PC-9 (cell line): ENCODE measurements at regions not wholly inside any gene's neighbourhood (a gene's known extent, or its start where the extent isn't known, plus 50 kb on each side); places are given as distances from the start of the nearest gene placed in this dataset.
A peak's percentile ranks its signal among the peaks of the same experiment; 100 is the strongest.
"Not testable (repeated sequence)": the region's sequence is repeated elsewhere in the genome, so short reads cannot be mapped to it uniquely, and the experiment has no call there.

Source experiments
- BruUV-seq: library from RNA; stranded (reverse); fragments of 400-500 nt; replicated peaks from 2 replicates; lab custom pipeline; 2021; lab: Mats Ljungman, UMichigan
- CTCF ChIA-PET: fragments of 300-600 bp; sonication (Branson Sonifier 250); formaldehyde crosslinking; loops from one replicate; lab custom pipeline; 2022; ENCODE audit warnings: antibody characterized with exemption; lab: Charles Lee
- POLR2A ChIA-PET: fragments of 300-600 bp; sonication (Branson Sonifier 250); formaldehyde crosslinking; loops from one replicate; lab custom pipeline; 2022; ENCODE audit warnings: antibody characterized with exemption; ENCODE audit not compliant: unreplicated experiment; lab: Charles Lee
- DNase-seq, 2 experiments: peaks; one replicate each; pipeline versions ENCODE4 v3.0.0 to v3.0.0-alpha.2; 2015 to 2022; ENCODE audit warnings: mixed read lengths in 1 of 2
- H2AFZ ChIP-seq: fragments of 200-600 bp; sonication (generic); 2 replicates; pipeline ENCODE4 v1.8.1; 2017; ENCODE audit warnings: antibody characterized with exemption
- H3F3A ChIP-seq: fragments of 200-600 bp; sonication (generic); 2 replicates; pipeline ENCODE4 v1.8.1; 2017; ENCODE audit warnings: antibody characterized with exemption, mild to moderate bottlenecking, low read depth; ENCODE audit not compliant: insufficient read depth
- H3K27ac ChIP-seq: fragments of 200-600 bp; sonication (generic); 2 replicates; pipeline ENCODE4 v1.6.1; 2016; ENCODE audit warnings: mixed run types
- H3K27me3 ChIP-seq: fragments of 200-600 bp; sonication (generic); 2 replicates; pipeline ENCODE4 v1.6.1; 2016; ENCODE audit warnings: low read depth, mixed run types; ENCODE audit not compliant: insufficient read depth
- H3K36me3 ChIP-seq: fragments of 200-600 bp; sonication (generic); 2 replicates; pipeline ENCODE4 v1.6.1; 2016; ENCODE audit warnings: low read depth, mixed run types
- H3K4me1 ChIP-seq: fragments of 200-600 bp; sonication (generic); replicated peaks from 2 replicates; pipeline ENCODE4 v1.6.1; 2016; ENCODE audit warnings: mixed run types; ENCODE audit not compliant: insufficient read depth
- H3K4me2 ChIP-seq: fragments of 200-600 bp; sonication (generic); 2 replicates; pipeline ENCODE4 v1.6.1; 2017; ENCODE audit warnings: mixed run types
- H3K4me3 ChIP-seq: fragments of 200-600 bp; sonication (generic); 2 replicates; pipeline ENCODE4 v1.6.1; 2016; ENCODE audit warnings: mixed run types
- H3K79me2 ChIP-seq: fragments of 200-600 bp; sonication (generic); 2 replicates; pipeline ENCODE4 v1.6.1; 2017; ENCODE audit warnings: low read depth, mixed run types
- H3K9me2 ChIP-seq: fragments of 200-600 bp; sonication (generic); 2 replicates; pipeline ENCODE4 v1.8.1; 2017; ENCODE audit warnings: mild to moderate bottlenecking; ENCODE audit not compliant: insufficient read depth
- H3K9me3 ChIP-seq: fragments of 200-600 bp; sonication (generic); 2 replicates; pipeline ENCODE4 v1.8.1; 2016; ENCODE audit warnings: low read depth; ENCODE audit not compliant: insufficient read depth
- H4K20me1 ChIP-seq: fragments of 200-600 bp; sonication (generic); 2 replicates; pipeline ENCODE4 v1.8.1; 2017; ENCODE audit not compliant: insufficient read depth
- CTCF ChIP-seq: fragments of 200-600 bp; sonication (generic); conservative IDR thresholded peaks from 2 replicates; pipeline ENCODE4 v1.6.1; 2017; ENCODE audit warnings: mixed run types, antibody characterized with exemption, mild to moderate bottlenecking, moderate library complexity
- EZH2 ChIP-seq: fragments of 200-600 bp; sonication (generic); IDR thresholded peaks from 2 replicates; pipeline ENCODE4 v1.8.0; 2017; ENCODE audit warnings: antibody characterized with exemption, low read depth
- intact Hi-C: fragments of 100-400 bp; cut with micrococcal nuclease; formaldehyde crosslinking; loops from one replicate; pipeline ENCODE4 v1.10.0; 2022; ENCODE audit not compliant: unreplicated experiment

- H3K79me2 ChIP-seq = no peaks in the 10 kb centered on the region
- intact Hi-C loops = no loop called here
- TF ChIP-seq EZH2 (no peak), CTCF (no peak)
- H3K36me3 ChIP-seq = no peaks in the 10 kb centered on the region
- no peaks in the 10 kb centered on the region for H4K20me1 ChIP-seq
- no peak for DNase-seq
- H3K9me3 ChIP-seq = 0 out of 2 replicates have a peak, but pooled peaks cover 8% of the 10 kb centered on the region
- H3K4me3 ChIP-seq = no peak overlapping the region
- ChIA-PET CTCF (no interaction called here), POLR2A (no interaction called here)
- no peak overlapping the region for H3K4me2 ChIP-seq
- H3K9me2 ChIP-seq = no peaks in the 10 kb centered on the region
- no peaks in the 10 kb centered on the region for H3F3A ChIP-seq
- H3K4me1 ChIP-seq = no peaks in the 10 kb centered on the region
- H3K27ac ChIP-seq = no peak overlapping the region
- no peaks in the 10 kb centered on the region for H3K27me3 ChIP-seq
- peak overlapping the region; percentile 52; the same call in 1 of the 2 replicates for H2AFZ ChIP-seq
- no TSS peak for BruUV-seq
Measured at GRCh38 chr16:26457095-26457494, 609.6 kb upstream of the C16orf82 start.

GRCh38 chr16:26457882-26458281 lies 608.8 kb upstream of the C16orf82 start:
- Histone ChIP-seq H3K27ac (no peak overlapping the region), H3K9me2 (no peaks in the 10 kb centered on the region), H3K4me2 (no peak overlapping the region), H3K4me1 (no peaks in the 10 kb centered on the region), H3K79me2 (no peaks in the 10 kb centered on the region), H3K4me3 (no peak overlapping the region), H2AFZ (no peak overlapping the region), H3K27me3 (no peaks in the 10 kb centered on the region), H3K9me3 (0 out of 2 replicates have a peak, but pooled peaks cover 8% of the 10 kb centered on the region), H3K36me3 (no peaks in the 10 kb centered on the region), H3F3A (no peaks in the 10 kb centered on the region), H4K20me1 (no peaks in the 10 kb centered on the region)
- CTCF ChIA-PET = no interaction called here
- intact Hi-C loops = no loop called here
- TF ChIP-seq CTCF = no peak
- no peak for TF ChIP-seq EZH2
- no peak for DNase-seq
- no TSS peak for BruUV-seq
- POLR2A ChIA-PET = no interaction called here

GRCh38 chr16:26464576-26465266 lies 602.0 kb upstream of the C16orf82 start:
- no peaks in the 10 kb centered on the region for H3K27me3 ChIP-seq
- intact Hi-C loops = no loop called here
- H3K27ac ChIP-seq = no peak overlapping the region
- no peaks in the 10 kb centered on the region for H3K79me2 ChIP-seq
- CTCF ChIA-PET = no interaction called here
- H3K4me3 ChIP-seq = no peak overlapping the region
- POLR2A ChIA-PET = no interaction called here
- H3K36me3 ChIP-seq = no peaks in the 10 kb centered on the region
- DNase-seq = no peak
- H4K20me1 ChIP-seq = no peaks in the 10 kb centered on the region
- H3K9me2 ChIP-seq = no peaks in the 10 kb centered on the region
- no peak overlapping the region for H3K4me2 ChIP-seq
- BruUV-seq = no TSS peak
- H2AFZ ChIP-seq = no peak overlapping the region
- no peak for TF ChIP-seq CTCF
- no peak for TF ChIP-seq EZH2
- no peaks in the 10 kb centered on the region for H3F3A ChIP-seq
- no peaks in the 10 kb centered on the region for H3K4me1 ChIP-seq
- H3K9me3 ChIP-seq = no peaks in the 10 kb centered on the region

- H3K27ac ChIP-seq, DNase-seq, H4K20me1 ChIP-seq, H3K9me3 ChIP-seq, H3K4me2 ChIP-seq, H3K27me3 ChIP-seq, H3K4me1 ChIP-seq, H3K36me3 ChIP-seq, H3F3A ChIP-seq, H3K79me2 ChIP-seq, POLR2A ChIA-PET, BruUV-seq, H2AFZ ChIP-seq, CTCF ChIA-PET, H3K4me3 ChIP-seq, intact Hi-C loops, H3K9me2 ChIP-seq: not testable (repeated sequence)
Measured at GRCh38 chr16:26474405-26474804, 592.3 kb upstream of the C16orf82 start.
